ENCODE measurements at regions not wholly inside any gene's neighbourhood (a gene's known extent, or its start where the extent isn't known, plus 50 kb on each side); places are given as distances from the start of the nearest gene placed in this dataset.

DNA sequence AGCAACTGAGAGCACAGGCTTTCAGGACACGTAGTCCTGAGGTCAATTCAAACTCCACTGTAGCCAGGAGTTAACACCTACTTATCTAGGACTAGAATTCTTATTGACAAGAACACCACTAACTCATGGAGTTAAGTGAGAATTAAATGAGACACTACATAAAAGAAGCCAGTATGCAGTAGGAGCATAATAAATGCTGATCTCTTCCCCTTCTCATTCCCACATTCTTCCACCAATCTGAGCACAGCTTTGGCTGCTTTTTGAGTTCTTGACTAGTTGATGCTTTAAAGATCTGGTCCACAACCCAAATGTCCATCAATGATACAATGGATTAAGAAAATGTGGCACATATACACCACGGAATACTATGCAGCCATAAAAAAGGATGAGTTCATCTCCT, 55.2 kb downstream of the TTC32 start:
- DNase-seq (ENCODE audit: low read depth in 2 of 2): no peak

DNA sequence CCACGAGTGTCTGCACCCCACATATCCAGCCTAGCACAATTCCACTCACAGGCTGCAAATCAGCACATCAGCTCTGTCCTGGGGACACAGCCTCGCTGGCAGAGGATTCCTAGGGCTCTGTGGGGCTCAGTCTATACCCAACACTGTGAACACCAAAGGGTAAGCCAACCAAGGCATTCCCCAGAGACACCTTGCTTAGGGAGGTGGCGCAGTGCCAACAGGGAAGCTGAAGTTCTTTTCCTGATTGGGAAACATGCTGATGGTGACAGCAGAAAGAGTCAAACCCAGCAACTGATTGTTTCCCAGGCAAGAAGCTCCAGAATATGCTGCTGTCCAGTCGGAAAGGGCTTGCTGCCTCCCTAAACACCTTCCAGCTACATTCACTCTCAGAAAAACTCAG, 55.8 kb downstream of the TTC32 start:
- DNase-seq (ENCODE audit: low read depth in 2 of 2): no peak

- no peak for DNase-seq (ENCODE audit: low read depth in 2 of 2)
These were observed 56.4 kb downstream of the TTC32 start for GRCh38 chr2:19845323-19845920.

- DNase-seq (ENCODE audit: low read depth in 2 of 2): no peak
These were observed 57.0 kb downstream of the TTC32 start for GRCh38 chr2:19844750-19845149.

DNA sequence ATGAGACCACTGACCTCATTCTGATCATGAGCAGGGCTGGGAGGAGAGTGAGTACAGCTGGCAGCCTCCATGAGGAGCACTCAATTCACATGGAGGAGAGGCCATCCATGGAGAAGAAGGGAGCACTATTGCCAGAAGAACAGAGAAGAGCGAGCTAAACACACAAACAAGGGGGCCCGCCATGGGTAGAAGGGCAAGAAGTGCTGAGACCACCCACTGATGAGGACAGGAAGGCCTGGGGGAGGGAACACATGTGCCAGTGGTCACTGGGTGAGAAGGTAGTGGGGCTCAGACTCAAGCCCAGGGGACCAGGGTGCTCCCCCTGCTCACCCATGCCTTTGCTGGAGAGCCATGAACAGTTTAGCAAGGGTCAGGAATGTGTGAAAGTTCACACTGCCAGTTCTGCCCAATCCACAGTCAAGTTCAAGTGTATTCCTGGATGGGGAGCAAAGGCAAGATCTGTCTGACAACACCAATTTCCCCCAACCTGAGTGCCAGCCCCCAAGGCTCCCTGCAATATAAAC, 57.7 kb downstream of the TTC32 start:
- no peak for DNase-seq (ENCODE audit: low read depth in 2 of 2)

DNA sequence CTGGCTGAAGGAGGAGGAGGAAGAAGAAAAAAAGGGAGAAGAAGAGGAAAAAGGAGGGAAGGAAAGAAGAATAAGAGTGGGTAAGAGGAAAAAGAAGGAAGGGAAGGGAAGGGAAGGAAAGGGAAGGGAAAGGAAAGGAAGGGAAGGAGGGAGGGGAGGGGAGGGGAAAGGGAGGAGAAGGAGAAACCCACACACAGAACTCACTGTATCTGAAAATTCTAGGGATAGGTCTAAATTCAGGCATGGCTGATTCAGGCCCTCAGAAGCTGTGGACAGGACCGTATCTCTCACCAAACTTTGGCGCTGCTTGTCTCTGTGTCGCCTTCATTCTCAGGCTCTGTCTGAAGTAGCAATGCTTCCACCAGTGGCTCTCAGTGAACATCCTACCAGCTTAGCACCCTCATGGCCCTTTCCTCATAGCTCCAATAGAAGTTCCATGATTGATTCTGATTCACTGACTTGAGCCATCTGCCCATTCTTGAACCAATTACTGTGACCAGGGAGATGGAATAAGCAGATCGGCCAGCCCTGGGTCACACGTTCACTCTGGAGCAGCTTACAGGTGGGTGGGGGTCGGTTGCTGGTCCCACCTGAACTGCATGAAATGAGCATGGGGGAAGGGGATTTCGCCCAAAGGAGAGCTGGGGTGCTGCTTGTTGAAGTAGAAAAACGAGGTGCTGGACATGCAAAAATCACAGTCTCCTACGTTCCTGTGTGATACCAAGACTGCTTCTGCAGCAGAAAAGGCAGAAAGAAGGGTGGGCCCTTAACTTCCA, 59.7 kb downstream of the TTC32 start:
- no peak for DNase-seq (ENCODE audit: low read depth in 2 of 2)

GRCh38 chr2:19839438-19839837, 62.3 kb downstream of the TTC32 start:
- peak in 1 of 2 donors; percentile 8 for DNase-seq (ENCODE audit: low read depth in 2 of 2)

DNA sequence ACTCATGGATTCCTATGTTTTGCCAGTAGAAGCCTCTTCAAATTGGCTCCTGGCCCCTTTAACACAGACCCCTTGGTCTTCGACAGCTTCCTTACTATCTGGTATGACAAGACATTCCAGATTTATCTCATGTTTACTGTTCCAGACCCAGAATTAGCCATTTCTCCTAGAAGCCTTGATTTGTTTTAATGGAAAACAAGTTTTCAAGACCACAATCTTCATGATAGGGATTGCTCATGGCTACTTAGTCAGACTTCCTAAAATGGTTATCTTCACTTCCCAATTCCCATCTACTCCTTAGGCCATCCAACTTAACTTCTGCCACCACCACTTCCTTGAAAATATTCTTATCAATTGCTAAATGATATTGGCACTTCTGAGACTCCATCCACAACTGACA, 63.2 kb downstream of the TTC32 start:
- no peak for DNase-seq (ENCODE audit: low read depth in 2 of 2)

DNA sequence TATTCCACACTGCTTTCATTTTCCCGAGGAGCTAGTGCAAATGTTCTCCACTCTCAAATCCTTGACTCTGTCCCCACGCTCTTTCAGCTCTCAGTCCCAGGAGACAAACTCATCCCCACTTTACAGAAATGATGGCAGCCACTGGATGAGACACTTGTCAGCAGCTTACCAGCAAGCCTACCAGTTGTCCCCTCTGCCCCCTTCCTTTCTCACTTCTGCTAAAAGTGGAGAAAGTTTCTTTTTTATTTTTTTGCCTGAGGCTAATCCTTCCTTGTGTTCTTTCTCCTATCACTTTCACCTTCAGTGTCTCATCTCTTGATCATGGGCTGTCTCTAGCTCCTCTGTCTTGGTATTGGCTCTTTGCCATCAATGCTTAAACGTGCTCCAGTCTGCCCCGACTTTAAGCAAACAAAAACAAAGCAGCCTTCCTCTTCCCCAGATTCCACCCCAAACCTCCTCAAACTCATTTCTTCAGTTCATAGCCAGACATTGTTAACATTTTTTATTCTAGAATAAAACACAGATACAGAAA, 64.5 kb downstream of the TTC32 start:
- DNase-seq (ENCODE audit: low read depth in 2 of 2): no peak

DNA sequence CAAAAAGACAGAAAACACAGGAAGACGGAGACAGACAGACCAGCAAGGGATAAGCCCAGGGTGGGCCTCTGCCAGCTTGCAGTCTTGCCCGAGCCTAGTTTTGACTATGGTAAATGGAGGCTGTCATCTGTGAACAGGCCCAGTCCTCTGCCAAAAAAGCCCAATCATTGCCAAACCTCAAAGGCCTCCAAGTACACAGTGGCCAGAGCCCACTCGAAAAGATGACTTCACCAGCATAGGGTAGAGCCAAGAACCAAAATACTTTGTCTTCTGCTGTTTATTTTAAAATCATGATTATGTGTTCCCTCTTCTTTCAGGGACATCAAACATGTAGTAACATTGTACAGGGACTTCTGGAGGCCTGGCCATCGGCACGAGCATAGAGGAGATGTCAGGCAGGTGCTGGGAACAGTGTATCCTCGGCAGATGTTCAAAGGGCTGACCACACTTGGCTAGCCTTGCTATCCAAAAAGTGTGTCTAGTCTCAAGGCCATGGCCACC, 66.0 kb downstream of the TTC32 start:
- DNase-seq (ENCODE audit: low read depth in 2 of 2): no peak

- no peak for DNase-seq (ENCODE audit: low read depth in 2 of 2)
These were observed 67.8 kb downstream of the TTC32 start for GRCh38 chr2:19833978-19834377.

DNA sequence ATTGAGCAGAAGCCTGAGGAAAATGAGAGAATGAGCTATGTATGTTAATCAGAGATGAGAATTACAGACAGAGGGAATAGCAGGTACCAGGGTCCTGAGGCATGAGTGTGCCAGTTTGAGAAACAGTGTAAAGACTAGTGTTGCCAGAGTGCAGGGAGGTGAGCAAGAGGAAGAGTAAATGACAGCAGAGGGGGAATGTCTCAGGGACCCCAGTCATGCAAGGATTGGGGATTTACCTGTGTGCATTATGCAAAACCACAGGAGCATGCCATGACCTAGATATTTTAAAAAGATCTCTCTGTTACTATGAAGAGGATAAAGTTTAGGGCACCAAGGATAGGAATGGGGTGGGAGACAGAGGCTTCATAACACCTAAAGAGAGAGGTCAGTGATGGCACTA, 72.1 kb downstream of the TTC32 start:
- no peak for DNase-seq (ENCODE audit: low read depth in 2 of 2)

DNA sequence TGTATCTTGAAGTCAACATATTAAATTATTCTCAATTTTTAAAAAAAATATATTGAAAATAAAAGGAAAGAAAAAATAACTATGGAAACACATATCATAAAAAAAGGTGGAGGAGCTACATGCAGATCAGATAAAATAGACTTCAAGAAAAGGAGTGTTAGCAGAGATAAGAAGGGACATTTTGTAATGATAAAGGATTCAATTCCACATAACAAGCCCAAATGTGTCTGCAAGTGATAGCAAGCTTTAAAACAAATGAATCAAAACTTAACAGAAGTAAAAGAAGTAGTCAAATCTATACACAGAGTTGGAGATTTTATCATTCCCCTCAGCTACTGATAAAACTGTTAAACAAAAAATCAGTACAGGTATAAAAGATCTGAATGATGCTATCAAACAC, 74.9 kb downstream of the TTC32 start:
- no peak for DNase-seq (ENCODE audit: low read depth in 2 of 2)

DNA sequence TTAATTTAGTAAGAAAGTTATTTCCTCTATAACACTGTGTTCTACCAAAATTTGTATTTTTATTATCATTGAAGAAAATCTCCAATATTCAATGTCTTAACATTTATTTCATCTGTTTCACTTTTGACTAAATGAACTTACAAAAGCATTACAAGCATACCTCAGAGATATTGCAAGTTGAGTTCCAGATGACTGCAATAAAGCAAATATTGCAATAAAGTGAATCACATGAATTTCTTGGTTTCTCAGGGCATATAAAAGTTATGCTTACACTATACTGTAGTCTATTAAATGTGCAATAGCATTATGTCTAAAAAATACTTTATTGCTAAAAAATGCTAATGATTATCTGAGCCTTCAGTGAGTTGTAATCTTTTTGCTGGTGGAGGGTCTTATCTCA, 78.3 kb downstream of the TTC32 start:
- no peak for DNase-seq (ENCODE audit: low read depth in 2 of 2)

DNA sequence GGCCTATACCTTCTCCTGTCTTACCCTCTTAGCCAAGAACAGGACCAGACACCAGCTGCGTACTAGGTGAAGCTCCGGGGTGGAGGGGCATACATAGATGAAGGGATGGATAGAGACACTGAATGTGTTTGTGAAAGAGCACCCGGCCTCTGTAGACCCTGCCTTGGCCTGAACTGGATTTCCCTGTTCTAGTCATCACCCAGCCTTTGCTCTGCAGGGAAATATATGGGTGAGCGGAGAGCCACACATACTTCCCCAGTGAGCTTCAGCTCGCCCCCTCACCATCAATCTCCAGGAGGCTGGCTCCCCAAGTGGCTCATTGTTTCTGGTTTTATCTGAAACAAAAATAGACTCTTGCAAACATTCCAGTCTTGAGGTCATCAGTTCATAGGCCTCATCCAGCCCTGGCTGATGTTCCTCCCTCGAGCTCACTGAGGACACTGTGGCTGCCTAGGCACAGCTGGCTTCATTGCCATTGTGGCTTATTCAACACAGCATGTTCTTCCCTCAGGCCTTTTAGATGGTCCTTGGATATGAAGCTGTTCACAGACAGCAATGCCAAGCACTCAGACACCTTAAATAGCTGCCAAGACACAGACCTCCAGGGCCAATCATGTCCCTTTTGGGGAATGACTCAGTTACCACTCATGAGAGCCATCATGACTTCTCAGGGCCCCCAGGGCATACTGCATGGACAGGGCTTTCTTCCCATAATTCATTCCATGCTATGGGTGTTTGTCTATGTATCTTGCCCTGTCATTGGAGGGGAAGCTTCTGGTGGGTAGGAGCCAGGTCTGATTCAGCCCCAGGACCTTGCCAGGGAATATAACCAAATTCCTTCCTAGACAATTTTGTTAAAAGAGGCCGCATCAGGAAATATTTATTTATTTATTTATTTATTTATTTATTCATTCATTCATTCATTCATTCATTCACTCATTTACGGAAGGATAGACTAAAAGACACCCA, 82.4 kb downstream of the TTC32 start:
- no peak for DNase-seq (ENCODE audit: low read depth in 2 of 2)

GRCh38 chr2:19818543-19818942, 83.2 kb downstream of the TTC32 start:
- DNase-seq (ENCODE audit: low read depth in 2 of 2): no peak

- no peak for DNase-seq (ENCODE audit: low read depth in 2 of 2)
These were observed 83.7 kb downstream of the TTC32 start for GRCh38 chr2:19818039-19818438.

- DNase-seq (ENCODE audit: low read depth in 2 of 2): no peak
These were observed 86.0 kb downstream of the TTC32 start for GRCh38 chr2:19815746-19816145.

DNA sequence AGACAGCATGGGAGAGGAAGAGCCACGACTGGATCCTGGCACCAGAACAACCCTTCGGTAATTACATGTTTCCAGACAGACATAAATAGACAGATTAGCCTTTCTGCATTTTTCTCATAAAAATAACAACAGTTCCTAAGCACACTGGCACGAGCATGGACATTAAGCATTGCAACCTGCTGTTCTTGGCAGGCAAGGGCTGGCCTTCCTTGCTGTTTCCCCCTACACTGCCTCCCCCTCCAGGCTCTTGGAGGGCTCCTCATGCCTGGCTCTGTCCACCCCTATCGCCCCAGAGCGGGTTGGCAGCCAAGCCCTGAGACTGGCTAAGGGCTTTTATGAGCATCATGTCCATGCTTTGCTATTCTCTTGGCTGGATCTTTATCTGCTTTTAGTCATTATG, 89.6 kb downstream of the TTC32 start:
- DNase-seq (ENCODE audit: low read depth in 2 of 2): no peak

- no peak for DNase-seq (ENCODE audit: low read depth in 2 of 2)
These were observed 90.6 kb downstream of the TTC32 start for GRCh38 chr2:19811186-19811585.

DNA sequence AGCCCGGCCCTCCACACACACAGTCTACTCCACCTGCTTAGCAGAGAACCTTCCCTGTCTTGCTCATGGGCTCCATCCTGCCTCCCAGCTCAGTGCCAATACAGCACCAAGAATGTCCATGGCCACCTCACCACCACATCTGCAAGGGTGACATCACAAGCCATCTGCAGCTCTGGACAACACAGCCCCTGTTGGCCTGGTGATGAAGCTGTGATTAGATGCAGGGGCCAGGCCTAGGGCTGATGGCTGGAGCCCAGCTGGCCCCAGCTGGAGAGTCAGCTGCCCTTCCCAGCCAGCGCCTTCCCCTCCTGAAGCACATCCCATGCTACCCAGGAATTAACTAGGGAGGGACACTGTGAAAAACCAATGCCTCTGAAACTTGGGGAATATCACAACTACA, 91.1 kb downstream of the TTC32 start:
- no peak for DNase-seq (ENCODE audit: low read depth in 2 of 2)

GRCh38 chr2:19810148-19810547, 91.6 kb downstream of the TTC32 start:
- no peak for DNase-seq (ENCODE audit: low read depth in 2 of 2)

Measured in stimulated activated CD4-positive, alpha-beta T cell treated with anti-CD3 and anti-CD28 coated beads, Interleukin-4, amount 100 ng/mL, for 48 hours (primary cell).